Tibial nerve (tissue), 4 donors: ENCODE measurements at regions not wholly inside any gene's neighbourhood (a gene's known extent, or its start where the extent isn't known, plus 50 kb on each side); places are given as distances from the start of the nearest gene placed in this dataset.

Source experiments
- DNase-seq, 2 donors: peaks; one replicate each; pipeline ENCODE4 v3.0.0-alpha.2; 2019; ENCODE audit warnings: low spot score in 2 of 2
- H3K27ac ChIP-seq, 4 donors: fragments of 200-600 bp; sonication (generic) in 3 of 4; one replicate each; pipeline ENCODE4 v1.5.1; 2017 to 2019; ENCODE audit warnings: mild to moderate bottlenecking in 1 of 4
- H3K27me3 ChIP-seq, 2 donors: fragments of 200-600 bp; sonication (generic) in 1 of 2; one replicate each; pipeline versions ENCODE4 v1.5.1 to v1.6.0; 2017 to 2019
- H3K36me3 ChIP-seq, 3 donors: fragments of 200-600 bp; sonication (generic); one replicate each; pipeline ENCODE4 v1.5.1; 2018 to 2019
- H3K4me1 ChIP-seq, 4 donors: fragments of 200-600 bp; sonication (generic) in 3 of 4; one replicate each; pipeline ENCODE4 v1.5.1; 2017 to 2019
- H3K4me3 ChIP-seq, 4 donors: fragments of 200-600 bp; sonication (generic) in 3 of 4; one replicate each; pipeline ENCODE4 v1.5.1; 2017 to 2019; ENCODE audit warnings: mild to moderate bottlenecking in 1 of 4, moderate library complexity in 1 of 4
- H3K9me3 ChIP-seq, 4 donors: fragments of 200-600 bp; sonication (generic) in 3 of 4; one replicate each; pipeline ENCODE4 v1.5.1; 2017 to 2019
- EP300 ChIP-seq, 2 donors: sonication (generic); formaldehyde crosslinking; IDR thresholded peaks; one replicate each; pipeline ENCODE4 v1.6.1; 2017; ENCODE audit warnings: antibody characterized with exemption in 2 of 2, mild to moderate bottlenecking in 1 of 2
- POLR2A ChIP-seq, 2 donors: fragments of 450-650 bp; IDR thresholded peaks; one replicate each; pipeline ENCODE4 v1.6.1; 2017; ENCODE audit warnings: antibody characterized with exemption in 2 of 2, mild to moderate bottlenecking in 2 of 2, moderate library complexity in 2 of 2
- WGBS, 2 donors: methylation state at CpG; one replicate each; pipeline ENCODE4 v1.1.5; 2018; 5-methylcytosine and 5-hydroxymethylcytosine counted together
- TF ChIP-seq, protein P1 (sequence below), 5 experiments: fragments of 200-600 bp in 3 of 5; fragments of 450-650 bp in 2 of 5; sonication (generic) in 3 of 5; IDR thresholded peaks; one replicate each; pipeline ENCODE4 v1.5.1; 2016 to 2019; ENCODE audit warnings: antibody characterized with exemption in 5 of 5, mild to moderate bottlenecking in 3 of 5, moderate library complexity in 2 of 5

DNA sequence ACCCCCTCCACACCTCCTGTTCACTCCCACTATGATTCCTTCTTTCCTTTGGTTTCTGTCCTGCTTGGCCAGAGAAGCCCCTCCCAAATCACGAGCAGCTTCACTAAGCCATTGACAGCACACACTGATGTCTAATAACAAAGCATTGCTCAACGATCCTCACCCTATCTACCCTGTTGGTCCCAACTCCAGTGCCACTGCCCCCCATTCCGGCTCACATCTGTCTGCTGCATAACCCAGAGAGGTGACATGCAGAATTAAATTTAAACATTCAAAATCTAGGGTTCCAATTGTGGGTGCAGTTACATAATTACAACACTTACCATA, 236.9 kb downstream of the TTLL7 start:
- Histone ChIP-seq H3K27me3 (no peaks in the 10 kb centered on the region), H3K36me3 (no peaks in the 10 kb centered on the region), H3K4me3 (peak overlapping the region in 1 of 4 donors; percentile 15), H3K27ac (no peak overlapping the region), H3K4me1 (peaks cover 0 to 16% (median 2%) of the 10 kb centered on the region in 4 donors), H3K9me3 (no peaks in the 10 kb centered on the region)
- 47 to 51% methylated on average over 3 of the region's 3 CpGs for WGBS, 2 donors
- no peak for TF ChIP-seq POLR2A (IDR thresholded peaks at IDR 0.05)
- no peak for TF ChIP-seq EP300 (IDR thresholded peaks at IDR 0.05)
- TF ChIP-seq, protein P1, sequence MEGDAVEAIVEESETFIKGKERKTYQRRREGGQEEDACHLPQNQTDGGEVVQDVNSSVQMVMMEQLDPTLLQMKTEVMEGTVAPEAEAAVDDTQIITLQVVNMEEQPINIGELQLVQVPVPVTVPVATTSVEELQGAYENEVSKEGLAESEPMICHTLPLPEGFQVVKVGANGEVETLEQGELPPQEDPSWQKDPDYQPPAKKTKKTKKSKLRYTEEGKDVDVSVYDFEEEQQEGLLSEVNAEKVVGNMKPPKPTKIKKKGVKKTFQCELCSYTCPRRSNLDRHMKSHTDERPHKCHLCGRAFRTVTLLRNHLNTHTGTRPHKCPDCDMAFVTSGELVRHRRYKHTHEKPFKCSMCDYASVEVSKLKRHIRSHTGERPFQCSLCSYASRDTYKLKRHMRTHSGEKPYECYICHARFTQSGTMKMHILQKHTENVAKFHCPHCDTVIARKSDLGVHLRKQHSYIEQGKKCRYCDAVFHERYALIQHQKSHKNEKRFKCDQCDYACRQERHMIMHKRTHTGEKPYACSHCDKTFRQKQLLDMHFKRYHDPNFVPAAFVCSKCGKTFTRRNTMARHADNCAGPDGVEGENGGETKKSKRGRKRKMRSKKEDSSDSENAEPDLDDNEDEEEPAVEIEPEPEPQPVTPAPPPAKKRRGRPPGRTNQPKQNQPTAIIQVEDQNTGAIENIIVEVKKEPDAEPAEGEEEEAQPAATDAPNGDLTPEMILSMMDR (IDR thresholded peaks at IDR 0.05), result no peak
- DNase-seq, result no peak

DNA sequence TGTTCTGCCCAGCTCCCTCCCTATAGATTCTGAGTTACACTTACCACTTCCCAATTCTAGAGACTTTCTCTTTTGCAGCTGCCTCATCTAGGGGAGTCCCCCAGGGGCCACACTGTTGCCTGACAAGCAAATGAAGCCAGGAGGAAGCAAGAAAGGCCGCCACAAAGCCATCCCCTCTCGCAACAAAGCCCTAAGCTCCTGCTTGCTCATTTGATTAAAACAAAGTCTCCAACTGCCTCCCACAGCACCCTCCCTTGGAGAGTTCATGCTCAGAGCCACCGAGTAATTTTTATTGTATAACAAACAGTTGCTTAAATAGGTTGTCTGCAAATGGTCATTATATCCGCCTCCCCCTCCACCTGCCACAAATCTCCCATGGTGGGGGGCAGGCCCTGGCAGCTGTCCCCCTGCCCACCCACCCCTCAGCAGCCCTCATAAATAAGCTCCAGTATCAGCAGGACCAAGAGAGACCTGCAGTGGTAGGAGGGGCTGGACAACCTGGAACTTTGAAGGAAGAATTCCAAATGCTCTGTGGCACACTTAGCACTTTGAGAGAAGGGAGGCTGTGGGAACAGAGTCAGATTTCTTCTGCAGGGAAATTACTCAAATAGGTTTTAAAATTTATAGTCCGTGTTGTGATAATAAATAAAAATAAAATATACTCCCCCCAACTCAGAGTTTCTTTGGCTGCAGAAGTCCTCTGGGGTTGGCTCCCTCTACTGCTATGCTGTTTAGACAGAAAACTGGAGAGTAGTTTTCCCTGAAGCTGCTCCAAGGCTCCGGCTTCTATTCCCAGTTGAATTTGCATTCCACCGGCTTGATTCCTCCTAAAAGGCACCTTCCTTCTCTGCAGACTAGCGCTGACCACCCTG, 237.5 kb downstream of the TTLL7 start:
- Histone ChIP-seq H3K4me3 (peak overlapping the region in 1 of 4 donors; percentile 15), H3K4me1 (peaks cover 0 to 16% (median 2%) of the 10 kb centered on the region in 4 donors), H3K9me3 (no peaks in the 10 kb centered on the region), H3K36me3 (no peaks in the 10 kb centered on the region), H3K27ac (no peak overlapping the region), H3K27me3 (no peaks in the 10 kb centered on the region)
- TF ChIP-seq, protein P1 (IDR thresholded peaks at IDR 0.05), result no peak
- no peak for TF ChIP-seq POLR2A (IDR thresholded peaks at IDR 0.05)
- no peak for TF ChIP-seq EP300 (IDR thresholded peaks at IDR 0.05)
- WGBS, 2 donors, result 50 to 56% methylated on average over 8 of the region's 8 CpGs
- DNase-seq, result no peak

DNA sequence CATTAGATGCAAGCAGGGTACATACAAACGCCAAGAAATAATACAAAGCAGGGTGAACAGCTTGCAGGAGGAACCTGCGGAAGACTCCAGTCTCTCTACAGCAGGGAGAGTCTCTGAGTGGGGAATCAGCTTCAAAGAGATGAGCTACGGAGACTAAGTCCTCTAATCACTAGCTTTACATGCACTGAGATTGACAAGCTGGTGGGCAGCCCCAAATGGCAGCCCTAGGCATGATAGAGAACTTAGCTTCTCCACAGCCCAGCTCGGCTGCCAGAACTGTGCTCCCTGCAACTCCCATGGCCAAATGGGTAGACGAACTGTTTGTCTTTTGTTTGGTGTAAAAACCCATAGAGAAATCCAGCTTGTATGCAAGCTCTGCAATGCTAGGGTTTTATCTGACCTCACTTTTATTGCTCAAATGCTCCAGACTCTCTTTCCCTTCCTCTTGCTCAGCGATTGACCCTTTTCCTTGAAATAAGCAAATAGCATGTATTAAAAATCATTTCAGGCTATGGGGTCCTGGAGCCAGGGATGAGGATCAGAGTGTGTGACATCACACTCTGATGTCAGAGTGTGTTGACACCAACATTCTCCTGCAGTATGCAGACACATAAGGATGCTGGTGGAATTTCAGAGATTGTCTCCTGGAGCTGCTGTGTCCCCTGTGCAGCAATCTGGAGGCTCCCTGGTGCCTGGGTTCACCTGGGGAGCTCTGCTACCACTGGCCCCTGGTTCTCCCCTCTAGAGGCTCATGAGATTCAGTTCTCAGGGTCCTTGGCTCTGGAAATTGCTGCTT, 238.5 kb downstream of the TTLL7 start:
- Histone ChIP-seq H3K36me3 (no peaks in the 10 kb centered on the region), H3K4me3 (no peak overlapping the region), H3K4me1 (peaks cover 0 to 16% (median 2%) of the 10 kb centered on the region in 4 donors), H3K9me3 (no peaks in the 10 kb centered on the region), H3K27ac (no peak overlapping the region), H3K27me3 (no peaks in the 10 kb centered on the region)
- WGBS, 2 donors, result 85 to 89% methylated on average over 6 of the region's 6 CpGs
- DNase-seq, result no peak
- TF ChIP-seq POLR2A (IDR thresholded peaks at IDR 0.05) (no peak), EP300 (IDR thresholded peaks at IDR 0.05) (no peak)
- TF ChIP-seq, protein P1 (IDR thresholded peaks at IDR 0.05), result no peak

DNA sequence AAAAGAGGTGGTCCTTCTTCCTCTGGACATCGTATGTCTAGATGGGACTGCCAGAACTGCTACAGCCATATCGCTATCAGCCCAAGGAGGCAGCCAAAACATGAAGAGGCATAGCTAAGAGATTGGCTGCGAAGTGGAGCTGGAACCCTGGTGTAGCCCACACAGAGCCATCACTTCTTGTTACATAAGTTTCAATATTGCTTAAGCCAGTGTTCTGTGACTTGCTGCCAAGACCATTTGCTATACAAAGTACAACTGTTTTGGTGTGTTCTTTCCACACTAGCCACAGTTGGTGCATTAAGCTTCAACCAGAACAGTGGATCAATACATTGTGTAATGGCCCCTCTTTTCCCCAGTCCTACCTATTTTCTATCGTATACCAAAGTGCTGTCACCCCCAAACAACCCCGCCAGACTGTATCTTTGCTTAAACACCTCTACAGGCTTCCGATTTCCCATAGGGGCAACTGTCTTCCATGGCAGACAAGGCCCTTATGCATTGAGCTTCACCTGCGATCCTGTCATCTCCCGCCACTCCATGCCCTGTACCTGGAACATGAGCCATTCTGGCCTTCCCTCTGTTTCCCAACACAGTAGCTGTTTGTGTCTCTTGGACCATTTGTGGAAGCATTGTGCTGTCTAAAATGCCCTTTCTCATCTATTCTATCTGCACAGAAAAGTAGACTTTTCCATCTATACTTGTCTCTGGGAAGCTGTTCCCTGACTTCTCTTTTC, 241.8 kb downstream of the TTLL7 start:
- WGBS, 2 donors, result 93% methylated on average over 8 of the region's 8 CpGs
- DNase-seq, result no peak
- no peak overlapping the region for H3K4me3 ChIP-seq
- no peaks in the 10 kb centered on the region for H3K27me3 ChIP-seq
- no peak overlapping the region for H3K27ac ChIP-seq
- H3K36me3 ChIP-seq, result no peaks in the 10 kb centered on the region
- H3K4me1 ChIP-seq, result peaks cover 0 to 15% (median 0%) of the 10 kb centered on the region in 4 donors
- H3K9me3 ChIP-seq, result no peaks in the 10 kb centered on the region
- TF ChIP-seq, protein P1 (IDR thresholded peaks at IDR 0.05), result no peak
- TF ChIP-seq EP300 (IDR thresholded peaks at IDR 0.05) (no peak), POLR2A (IDR thresholded peaks at IDR 0.05) (no peak)
